ENCODE measurements at regions not wholly inside any gene's neighbourhood (a gene's known extent, or its start where the extent isn't known, plus 50 kb on each side); places are given as distances from the start of the nearest gene placed in this dataset.

GRCh38 chr1:194281376-194281775 lies 1095.0 kb upstream of the B3GALT2 start:
- no peak for DNase-seq

DNA sequence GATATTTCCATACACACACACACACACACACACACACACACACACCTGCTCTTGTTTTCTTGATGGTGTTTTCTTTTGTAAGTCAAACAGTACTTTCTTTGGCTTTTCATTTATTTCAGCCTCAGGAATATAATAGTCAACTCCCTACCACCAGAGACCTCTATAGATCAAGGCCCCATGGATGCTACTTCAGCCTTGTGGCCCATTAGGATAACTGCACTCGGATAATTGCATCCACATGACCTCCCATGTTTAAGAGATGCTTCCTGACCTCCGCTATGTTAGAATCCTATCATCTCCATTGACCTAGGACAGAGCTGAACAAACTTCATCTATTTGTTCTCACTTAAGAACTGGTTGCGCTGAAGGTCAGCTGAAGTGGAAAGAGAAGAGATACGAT lies 1094.0 kb upstream of the B3GALT2 start:
- DNase-seq, result no peak

DNA sequence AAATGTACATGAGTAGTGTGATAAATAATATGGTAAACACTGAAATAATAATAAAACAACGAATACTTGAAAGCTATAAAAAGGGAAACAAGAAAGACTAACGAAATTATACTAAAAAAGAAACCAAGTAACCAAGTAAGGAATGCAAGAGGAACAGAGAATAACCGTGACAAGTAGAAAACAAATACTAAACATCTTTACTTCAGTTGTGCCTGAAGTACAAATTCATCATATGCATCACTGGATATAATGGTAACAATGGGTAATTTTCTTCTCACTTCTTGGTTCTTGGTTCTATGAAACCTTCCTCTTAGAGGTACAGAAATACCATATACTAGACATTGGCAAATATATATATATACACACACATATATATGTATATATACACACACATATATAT lies 1093.6 kb upstream of the B3GALT2 start:
- no peak for DNase-seq

GRCh38 chr1:194277927-194278326 lies 1091.5 kb upstream of the B3GALT2 start:
- DNase-seq, result no peak

- no peak for DNase-seq
Observed at GRCh38 chr1:194273660-194274059, 1087.2 kb upstream of the B3GALT2 start.

DNA sequence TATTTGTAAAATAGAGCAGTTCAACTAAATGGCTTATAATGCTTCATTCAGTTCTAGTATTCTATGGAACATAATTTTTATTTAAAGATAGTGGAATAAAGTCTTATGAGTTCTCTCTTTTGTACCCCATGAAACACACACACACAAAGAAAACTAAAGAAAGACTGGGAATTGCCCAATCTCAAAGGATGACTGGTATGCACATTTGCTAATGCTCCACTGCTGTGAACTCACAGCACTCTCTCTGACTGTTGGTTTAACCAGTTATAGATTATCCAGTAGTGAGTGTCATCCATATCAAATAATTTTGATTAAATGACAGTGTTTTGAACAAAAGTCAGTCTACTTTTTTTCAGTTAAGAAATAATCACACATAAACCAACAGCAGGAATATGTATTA lies 1082.4 kb upstream of the B3GALT2 start:
- no peak for DNase-seq

- no peak for DNase-seq
Observed at GRCh38 chr1:194267021-194267420, 1080.6 kb upstream of the B3GALT2 start.

DNA sequence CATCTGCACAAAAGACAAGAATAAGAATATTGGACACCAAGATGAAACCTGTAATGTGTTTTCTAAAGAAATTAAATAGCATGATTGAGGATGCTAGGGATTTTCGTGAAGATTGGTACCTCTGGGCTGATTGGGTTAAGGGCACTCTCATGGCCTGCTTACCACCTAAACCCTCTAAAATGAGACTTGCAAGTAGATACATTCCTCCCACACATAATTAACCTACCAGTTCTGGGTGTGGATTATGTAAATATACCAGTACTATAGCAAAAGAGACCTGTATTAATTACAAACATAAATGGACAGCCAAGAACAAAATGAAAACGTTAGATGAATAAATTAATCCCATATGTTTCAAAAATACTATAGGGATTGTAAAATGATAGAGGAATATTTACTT lies 1069.6 kb upstream of the B3GALT2 start:
- DNase-seq, result no peak

DNA sequence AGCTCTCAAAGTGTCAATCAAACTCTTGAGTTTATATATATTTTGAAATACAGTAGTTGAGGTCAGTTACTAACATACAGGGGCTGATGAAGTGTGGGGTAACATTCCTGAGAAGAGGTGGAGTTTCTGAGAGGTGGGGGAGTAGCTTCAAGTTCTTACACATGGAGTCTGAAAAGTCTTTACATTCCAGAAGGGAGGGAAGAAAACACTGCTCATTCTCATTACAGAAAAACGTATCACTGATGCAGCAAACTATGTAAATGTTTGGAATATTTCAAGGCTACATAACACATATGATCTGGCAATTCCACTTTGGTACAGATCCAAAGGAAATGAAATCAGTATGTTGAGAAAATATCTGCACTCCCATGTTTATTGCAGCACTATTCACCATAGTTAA lies 1065.8 kb upstream of the B3GALT2 start:
- no peak for DNase-seq

DNA sequence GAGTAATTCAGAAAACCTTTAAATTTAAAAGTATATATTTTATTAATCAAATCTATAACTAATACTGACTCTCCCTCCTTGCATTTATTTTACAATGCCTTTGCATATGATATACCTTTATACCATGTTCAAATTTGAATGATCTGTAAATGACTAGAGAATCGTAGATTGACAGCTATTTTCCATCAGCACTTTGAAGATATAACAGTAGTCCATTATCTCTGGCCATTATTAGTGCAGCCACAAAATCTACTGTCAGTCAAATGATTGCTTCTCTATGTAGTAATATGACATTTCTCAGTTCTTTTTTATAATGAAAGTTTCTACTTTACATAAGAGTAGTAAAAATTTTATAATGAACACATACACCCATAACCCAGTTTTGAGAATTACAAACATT lies 1054.8 kb upstream of the B3GALT2 start:
- no peak for DNase-seq

DNA sequence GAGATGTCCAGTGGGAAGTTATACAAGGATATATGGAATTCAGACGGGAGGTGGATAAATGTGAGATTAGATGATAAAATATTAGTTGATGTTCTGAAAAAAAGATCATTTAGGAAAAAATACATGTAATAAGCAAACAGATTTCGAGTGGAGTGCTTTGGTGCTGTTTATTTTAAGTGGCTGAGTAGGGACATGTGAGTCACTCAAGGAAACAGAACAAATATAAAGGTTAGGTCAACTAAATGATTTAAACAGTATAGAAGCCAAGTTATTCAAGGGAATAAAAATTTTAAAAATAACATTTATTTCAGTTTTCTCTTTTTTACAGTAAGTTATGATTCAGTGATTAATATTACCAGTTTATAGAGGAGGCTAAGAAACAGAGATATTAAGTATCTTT lies 1046.7 kb upstream of the B3GALT2 start:
- no peak for DNase-seq

DNA sequence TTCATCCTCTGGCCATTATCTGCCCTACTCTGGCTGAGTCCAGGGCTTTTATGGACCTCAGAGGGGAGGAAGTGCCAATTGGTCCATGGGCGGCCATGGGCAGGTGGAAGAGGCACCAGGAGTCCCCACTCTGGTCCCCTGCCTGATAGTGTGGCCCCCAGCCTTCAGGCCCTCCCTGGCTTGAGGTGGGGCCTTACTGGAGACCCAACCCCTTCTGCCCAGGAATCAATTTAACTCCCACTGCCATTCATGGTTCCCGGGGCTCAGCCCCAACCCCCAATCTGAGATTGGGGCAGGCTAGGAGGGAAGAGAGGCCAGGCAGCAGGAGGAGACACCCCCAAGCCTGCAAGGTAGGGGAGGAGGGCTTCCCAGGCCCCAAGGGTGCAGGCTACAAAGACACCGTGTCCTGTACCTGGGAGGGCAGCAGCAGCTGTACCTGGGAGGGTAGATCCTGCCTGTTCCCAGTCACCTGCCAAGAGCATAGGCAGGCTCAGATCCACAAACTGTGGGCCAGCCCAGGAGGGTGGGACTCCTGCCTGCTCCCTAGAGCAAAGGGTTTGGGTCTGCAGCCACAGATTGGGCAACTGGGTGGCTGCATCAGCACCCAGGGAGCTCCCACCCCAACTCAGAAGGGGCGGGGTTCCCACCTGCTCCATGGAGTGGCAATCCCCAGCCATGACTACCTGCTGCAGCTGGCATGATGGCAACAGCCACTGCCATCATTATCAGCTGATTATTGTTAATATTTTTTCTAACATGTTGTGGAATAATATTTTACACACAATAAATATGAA lies 1044.1 kb upstream of the B3GALT2 start:
- DNase-seq, result no peak

GRCh38 chr1:194228427-194228826 lies 1042.0 kb upstream of the B3GALT2 start:
- DNase-seq, result no peak

- peak; percentile 13 for DNase-seq
Observed at GRCh38 chr1:194227161-194227560, 1040.7 kb upstream of the B3GALT2 start.

DNA sequence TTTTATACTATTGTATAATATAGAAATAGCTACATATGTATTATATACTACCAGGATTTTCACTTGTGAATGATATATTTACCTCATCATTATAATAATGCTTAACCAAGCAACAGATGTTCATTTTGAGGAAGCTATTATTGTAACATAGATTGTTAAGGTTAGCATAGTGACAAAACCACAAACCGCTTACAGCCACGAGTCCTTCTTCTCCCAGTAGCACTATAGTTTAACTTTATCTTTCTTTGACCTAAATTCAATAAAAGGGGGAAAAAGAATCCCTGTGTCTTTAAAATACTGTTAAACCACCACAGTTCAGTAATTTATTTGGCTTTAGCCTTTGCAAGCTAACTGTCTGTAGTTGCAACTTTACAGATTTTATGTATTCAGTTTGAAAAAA lies 1039.4 kb upstream of the B3GALT2 start:
- no peak for DNase-seq

- DNase-seq, result no peak
Observed at GRCh38 chr1:194223596-194223995, 1037.2 kb upstream of the B3GALT2 start.

DNA sequence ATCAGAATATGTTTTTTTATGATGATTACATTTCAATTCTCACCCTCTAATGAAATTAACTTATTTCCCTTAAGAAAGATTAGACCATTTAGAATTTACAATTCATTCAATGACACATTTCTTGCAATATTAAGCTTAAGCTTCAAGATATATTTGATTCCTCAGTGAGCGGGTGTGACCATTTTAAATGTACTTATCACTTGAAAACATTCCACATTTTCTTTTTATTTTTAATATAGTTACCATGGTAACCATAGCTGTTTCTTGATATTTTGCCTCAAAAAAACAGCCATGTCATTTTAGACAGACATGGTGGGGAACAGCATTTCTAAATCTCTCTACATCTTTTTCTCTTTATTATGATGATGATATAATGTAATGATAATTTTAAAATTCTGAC lies 1029.0 kb upstream of the B3GALT2 start:
- no peak for DNase-seq

DNA sequence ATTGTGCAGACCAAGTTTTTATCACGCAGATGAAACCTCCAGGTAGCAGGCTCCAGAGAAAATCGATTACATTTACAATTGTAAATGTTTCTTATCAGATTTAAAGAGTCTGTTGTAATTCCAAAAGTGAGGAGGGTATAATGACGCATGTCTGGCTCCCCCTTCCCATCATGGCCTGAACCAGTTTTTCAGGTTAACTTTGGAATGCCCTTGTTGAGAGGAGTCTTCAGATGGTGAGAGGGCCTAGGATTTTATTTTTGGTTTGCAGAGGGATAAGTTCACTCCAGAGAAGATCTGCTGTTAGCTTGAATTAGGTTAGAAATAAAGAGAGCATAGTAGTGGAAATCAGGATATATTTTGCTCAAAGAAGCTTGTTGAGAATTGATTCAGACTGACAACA lies 1028.3 kb upstream of the B3GALT2 start:
- no peak for DNase-seq

- DNase-seq, result no peak
Observed at GRCh38 chr1:194209920-194210319, 1023.5 kb upstream of the B3GALT2 start.

DNA sequence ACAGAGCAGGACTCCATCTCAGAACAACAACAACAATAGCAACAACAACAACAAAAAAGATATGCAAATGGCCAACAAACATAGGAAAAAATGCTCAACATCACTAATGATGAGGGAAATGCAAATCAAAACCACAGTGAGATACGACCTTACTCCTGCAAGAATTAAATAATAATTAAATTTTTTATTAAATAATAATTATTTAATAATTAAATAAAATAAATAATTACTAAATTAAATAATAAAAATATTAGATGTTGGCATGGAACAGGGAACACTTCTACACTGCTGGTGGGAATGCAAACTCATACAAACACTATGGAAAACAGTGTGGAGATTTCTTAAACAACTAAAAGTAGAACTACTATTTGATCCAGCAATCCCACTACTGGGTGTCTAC lies 1022.3 kb upstream of the B3GALT2 start:
- no peak for DNase-seq

- no peak for DNase-seq
Observed at GRCh38 chr1:194196562-194196961, 1010.1 kb upstream of the B3GALT2 start.

DNA sequence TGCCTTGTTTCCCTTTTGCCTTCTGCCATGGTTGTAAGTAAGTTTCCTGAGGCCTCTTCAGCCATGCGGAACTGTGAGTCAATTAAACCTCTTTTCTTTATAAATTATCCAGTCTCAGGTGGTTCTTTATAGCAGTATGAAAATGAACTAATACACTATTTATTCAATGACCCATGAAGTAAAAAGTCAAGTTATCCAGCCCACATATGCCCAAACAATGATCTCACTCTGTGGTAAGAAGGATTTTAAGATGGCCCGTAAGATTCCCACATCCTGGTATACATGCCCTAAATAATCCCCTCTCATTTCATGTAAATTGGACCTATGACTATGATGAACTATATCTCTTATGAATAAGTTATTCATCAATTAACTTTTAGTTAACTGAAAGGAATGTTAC lies 1008.3 kb upstream of the B3GALT2 start:
- DNase-seq, result no peak

DNA sequence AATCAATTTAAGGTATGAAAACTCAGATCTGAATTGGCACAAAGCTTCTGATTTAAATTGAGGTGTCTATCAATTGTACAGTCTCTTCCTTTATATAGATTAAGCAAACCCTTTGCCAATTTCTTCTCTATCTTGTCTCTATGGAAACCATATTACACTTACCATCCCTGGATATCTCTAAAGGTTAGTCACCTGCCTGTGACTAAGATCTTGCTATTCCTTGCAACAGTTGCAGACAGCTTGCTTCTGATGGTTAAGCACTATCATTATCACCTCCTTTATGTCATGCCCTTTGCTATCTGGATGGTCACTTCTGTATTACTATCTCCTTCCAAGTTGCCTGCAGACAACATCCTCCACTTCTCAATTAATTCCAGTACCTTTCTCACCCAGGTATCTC lies 998.6 kb upstream of the B3GALT2 start:
- DNase-seq, result no peak

DNA sequence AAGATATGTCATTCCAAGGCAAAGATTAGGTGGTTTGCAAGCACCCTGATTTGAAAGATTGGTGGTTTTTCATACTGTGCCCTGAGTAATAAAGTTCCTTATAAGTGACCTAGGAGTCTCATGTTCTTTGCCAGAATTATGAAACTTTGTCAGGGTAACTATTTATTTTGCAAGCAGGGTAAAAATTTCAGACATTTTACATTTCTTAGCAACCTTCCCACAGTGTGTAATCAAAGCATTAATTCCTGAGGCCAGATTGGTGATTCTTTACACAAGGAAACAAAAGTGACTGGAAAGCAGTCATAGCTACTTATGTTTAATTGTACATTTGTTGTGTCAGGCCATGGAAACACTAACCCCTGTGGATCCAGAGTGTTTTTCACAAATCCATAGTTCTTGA lies 998.0 kb upstream of the B3GALT2 start:
- DNase-seq, result no peak

DNA sequence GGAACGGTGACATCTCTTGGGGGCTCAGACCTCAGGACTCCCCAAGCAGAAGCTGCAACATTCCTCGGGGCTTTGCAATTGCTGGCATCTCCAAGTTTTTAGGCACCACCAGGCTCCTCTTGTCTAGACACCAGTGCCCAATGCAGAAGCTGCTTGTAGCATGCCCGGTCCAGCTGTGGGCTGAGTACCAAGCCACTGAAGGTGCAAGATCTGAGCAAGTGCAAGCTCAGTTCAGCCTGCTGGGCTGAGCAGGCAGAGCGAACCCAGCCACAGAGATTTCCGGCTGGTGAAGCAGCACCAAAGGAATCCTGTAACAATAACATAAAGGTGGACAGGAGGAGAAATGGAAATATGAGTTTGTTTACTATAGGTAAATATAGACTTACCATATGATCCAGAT lies 995.4 kb upstream of the B3GALT2 start:
- no peak for DNase-seq

Data from NCI-H146 (cell line).